GM12874 (cell line): ENCODE measurements at regions not wholly inside any gene's neighbourhood (a gene's known extent, or its start where the extent isn't known, plus 50 kb on each side); places are given as distances from the start of the nearest gene placed in this dataset.

Source experiments
- TF ChIP-seq, protein P1 (sequence below): IDR thresholded peaks from 2 replicates; pipeline ENCODE4 v1.5.1; 2011; ENCODE audit warnings: low read depth, mild to moderate bottlenecking, control low read depth, low read length, moderate library complexity; ENCODE audit not compliant: insufficient read depth

DNA sequence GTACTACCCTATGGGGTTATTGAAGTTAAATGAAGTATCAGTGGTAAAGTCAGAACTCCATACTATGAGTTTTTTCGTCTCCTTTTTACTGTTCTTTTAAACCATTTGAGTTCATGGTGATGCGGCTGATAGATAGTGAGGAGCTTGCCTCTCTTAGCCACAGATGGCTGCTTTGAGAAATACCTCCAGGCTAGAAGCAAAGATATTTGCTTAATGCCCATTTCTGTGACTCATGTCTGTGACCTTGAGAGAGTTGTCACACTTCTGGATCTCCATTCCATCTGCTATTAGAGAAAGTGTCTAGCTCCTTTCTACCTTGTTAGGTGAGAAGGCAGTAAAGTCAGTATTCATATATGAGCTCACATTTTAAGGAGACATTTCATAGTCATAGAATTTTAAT, 89.5 kb upstream of the PLXNA2 start:
- TF ChIP-seq, protein P1, sequence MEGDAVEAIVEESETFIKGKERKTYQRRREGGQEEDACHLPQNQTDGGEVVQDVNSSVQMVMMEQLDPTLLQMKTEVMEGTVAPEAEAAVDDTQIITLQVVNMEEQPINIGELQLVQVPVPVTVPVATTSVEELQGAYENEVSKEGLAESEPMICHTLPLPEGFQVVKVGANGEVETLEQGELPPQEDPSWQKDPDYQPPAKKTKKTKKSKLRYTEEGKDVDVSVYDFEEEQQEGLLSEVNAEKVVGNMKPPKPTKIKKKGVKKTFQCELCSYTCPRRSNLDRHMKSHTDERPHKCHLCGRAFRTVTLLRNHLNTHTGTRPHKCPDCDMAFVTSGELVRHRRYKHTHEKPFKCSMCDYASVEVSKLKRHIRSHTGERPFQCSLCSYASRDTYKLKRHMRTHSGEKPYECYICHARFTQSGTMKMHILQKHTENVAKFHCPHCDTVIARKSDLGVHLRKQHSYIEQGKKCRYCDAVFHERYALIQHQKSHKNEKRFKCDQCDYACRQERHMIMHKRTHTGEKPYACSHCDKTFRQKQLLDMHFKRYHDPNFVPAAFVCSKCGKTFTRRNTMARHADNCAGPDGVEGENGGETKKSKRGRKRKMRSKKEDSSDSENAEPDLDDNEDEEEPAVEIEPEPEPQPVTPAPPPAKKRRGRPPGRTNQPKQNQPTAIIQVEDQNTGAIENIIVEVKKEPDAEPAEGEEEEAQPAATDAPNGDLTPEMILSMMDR: no peak

DNA sequence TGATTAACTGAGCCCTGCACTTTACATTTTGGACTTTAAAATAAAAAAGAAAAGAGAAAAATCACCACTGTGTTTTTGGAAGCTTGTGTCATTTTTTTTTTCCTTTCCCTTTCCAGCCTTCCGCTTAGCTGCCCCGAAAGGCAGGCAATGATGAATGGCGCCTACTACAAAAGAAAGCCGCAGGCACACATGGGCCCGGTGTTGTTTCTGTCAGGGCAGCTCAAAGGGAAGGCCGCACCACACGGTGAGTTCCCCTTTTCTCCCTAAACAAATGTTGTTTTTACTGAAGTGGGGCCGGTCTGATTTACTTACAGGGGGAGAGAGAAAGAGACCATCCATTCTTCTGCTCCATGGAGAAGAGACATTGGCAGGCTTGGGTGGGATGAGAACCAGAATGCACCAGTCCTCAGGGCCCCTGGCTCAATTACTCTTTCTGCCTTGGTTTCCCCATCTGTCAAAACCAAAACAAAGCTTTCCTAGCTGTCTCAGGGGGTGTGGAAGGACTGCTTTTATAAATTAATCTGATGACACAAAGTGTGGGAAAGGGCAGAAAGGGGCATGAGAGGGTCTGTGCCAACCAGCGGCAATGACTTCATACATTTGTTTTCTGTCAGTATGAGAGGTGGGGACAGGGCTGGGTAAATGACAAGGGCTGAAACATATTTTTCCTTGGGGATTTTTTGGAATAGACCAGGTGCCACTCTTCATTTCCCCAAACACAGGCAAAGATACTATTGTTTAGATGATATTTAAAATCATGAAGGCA, 91.4 kb upstream of the PLXNA2 start:
- TF ChIP-seq, protein P1: no peak

DNA sequence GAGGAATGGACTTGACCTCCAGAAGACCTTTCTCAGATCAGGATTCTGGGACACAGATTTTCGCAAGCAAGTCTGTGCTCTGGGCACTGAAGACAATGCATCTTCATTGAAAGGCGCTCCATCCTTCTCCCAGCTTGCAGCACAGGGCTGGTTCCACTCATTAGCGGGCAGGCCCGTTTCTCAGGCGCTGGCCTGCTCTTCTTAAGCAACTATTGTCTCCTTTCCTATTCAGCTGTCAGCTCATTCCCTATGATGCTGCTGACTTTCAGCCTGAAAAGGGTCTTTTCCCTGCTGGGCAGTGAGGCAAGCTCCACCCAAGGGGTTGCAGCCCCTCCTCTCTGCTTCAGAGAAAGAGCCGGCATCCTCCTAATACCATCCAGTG, 91.9 kb upstream of the PLXNA2 start:
- TF ChIP-seq, protein P1: no peak

DNA sequence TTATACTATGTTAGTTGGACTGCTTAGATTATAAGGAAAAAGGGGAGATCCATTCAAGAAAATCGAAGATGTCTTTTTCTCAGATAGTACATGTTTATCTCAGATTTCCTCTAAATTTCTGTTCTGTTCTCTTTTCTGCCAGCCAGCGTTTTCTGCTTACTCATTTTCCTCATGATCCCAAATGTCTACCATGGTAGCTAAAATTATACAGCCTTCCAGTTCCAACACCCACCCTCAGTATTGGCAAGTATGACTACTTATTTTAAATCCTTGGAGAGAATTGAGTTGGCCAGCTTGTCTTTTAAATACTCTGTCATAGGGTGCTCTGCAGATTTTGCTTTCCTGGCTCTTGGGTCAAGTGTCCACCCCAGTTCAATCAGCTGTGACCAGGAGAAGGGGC, 95.7 kb upstream of the PLXNA2 start:
- TF ChIP-seq, protein P1: no peak

DNA sequence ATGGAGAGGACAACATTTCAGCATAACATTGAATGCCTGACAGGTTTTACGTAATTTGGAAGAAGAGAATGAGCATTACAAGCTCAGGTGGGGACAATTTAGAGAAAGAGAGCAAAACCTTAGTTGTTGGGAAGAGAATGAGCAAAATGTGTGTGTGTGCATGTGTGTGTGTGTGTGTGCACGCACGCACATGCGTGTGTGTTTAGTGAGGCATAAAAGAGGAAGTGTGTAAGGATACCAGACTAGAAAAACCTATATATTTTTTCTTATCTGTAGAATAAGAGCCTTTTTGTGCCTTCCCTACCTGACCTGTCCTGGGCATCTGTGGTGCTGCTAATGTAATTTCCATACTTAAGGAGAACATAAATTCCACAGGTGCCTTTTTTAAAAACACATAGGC, 99.0 kb upstream of the PLXNA2 start:
- TF ChIP-seq, protein P1: no peak

DNA sequence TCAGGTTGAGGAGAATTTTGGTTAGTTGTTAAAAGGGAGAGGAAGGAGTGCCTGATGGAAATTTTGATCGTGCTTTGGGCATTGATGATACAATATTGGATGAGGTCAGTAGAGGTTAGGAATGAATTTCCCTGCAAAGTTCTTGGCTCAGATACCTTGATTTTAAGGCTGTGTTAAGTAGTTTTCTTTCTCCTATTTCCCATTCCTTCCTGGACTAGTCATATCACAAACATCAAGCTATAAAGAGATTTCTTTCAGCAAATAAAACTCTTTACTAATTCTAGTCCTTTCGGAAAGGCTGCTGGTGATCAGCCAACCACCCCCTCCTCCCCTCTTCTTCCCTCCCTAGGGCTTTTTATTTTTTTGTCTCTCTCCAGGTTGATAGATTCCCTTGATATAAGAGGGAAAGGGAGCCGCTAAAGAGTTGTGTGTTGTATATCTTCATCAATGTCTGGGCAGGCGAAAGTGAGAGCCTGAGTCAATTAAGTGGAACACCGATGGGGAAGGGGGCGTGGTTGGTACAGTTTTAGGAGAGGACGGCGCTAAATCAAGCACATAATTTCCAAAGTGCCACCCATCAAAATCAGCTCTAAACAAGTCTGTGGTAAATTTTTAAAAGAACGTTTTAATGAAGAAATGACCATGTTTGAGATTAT, 100.1 kb upstream of the PLXNA2 start:
- TF ChIP-seq, protein P1: no peak

DNA sequence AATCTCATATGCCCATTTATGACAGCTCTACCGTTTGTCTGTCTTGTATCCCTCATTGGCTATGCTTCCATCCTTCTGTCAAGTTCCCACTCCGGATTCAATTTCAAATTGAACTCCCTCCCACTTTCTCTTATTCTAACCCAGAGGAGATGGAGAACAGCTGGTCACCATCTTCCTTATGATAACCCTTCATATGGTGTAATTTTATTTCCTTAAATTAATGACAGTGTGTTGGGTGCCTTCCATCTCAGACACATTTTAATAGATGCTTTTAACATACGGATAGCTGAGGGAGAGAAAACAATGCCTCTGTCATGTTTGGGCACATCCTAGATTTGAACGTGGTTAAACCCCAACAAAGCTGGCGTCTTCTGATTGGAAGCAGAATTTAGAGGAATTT, 103.0 kb upstream of the PLXNA2 start:
- TF ChIP-seq, protein P1: no peak
